ENCODE measurements at regions not wholly inside any gene's neighbourhood (a gene's known extent, or its start where the extent isn't known, plus 50 kb on each side); places are given as distances from the start of the nearest gene placed in this dataset.

GRCh38 chr13:100987948-100988347 is 313.4 kb upstream of the TMTC4 start:
- FAIRE-seq: no peak
- intact Hi-C loops (cut with micrococcal nuclease; ENCODE audit: unreplicated experiment): no loop called here
- H3K27ac ChIP-seq (ENCODE audit: extremely low read length, insufficient read depth, low read length): no peak overlapping the region
- no TSS peak for BruUV-seq (replicated peaks)
- ChIA-PET POLR2A (no interaction called here), CTCF (ENCODE audit: low intra/inter-chr PET ratio, low total read pairs) (no interaction called here)
- ATAC-seq: no peak
- H3K27me3 ChIP-seq (ENCODE audit: control insufficient read depth in 1 of 2, insufficient read depth in 2 of 2, low read length in 2 of 2): no peaks in the 10 kb centered on the region
- H4K20me1 ChIP-seq (ENCODE audit: insufficient read depth, low read length): no peaks in the 10 kb centered on the region
- no peaks in the 10 kb centered on the region for H3K79me2 ChIP-seq (ENCODE audit: insufficient read depth, low read length)
- no peaks in the 10 kb centered on the region for H3K9me3 ChIP-seq (ENCODE audit: low read length)
- H3K4me2 ChIP-seq (ENCODE audit: low read depth, low read length): no peak overlapping the region
- no peaks in the 10 kb centered on the region for H3K4me1 ChIP-seq (ENCODE audit: insufficient read depth, low read length)
- no peak overlapping the region for H2AFZ ChIP-seq (ENCODE audit: low read length)
- TF ChIP-seq STAG1 (CRISPR knock-in tag; IDR thresholded peaks at IDR 0.05) (peak; percentile 36), ZSCAN12 (CRISPR knock-in tag; IDR thresholded peaks at IDR 0.05) (no peak), CTCF (CRISPR knock-in tag; IDR thresholded peaks at IDR 0.05) (peak; percentile 54)
- DNase-seq (ENCODE audit: low spot score): no peak
- H3K9ac ChIP-seq (ENCODE audit: insufficient read depth, low read depth, low read length): no peak overlapping the region
- H3K36me3 ChIP-seq (replicated peaks in 1 of 2; ENCODE audit: control insufficient read depth in 1 of 2, insufficient read depth in 2 of 2, low read length in 2 of 2): no peaks in the 10 kb centered on the region
- no peak overlapping the region for H3K4me3 ChIP-seq (replicated peaks in 1 of 3; ENCODE audit: insufficient read depth in 1 of 3, low read depth in 2 of 3, low read length in 3 of 3)
- 13% methylated on average over 5 of the region's 5 CpGs for WGBS (ENCODE audit: low lambda C conversion rate)
- in situ Hi-C loops (cut with HindIII; ENCODE audit: extremely low pct_ligation_motif_present, low pct_unique_long_range_greater_than_20kb): no loop called here

- Histone ChIP-seq H2AFZ (ENCODE audit: low read length) (no peak overlapping the region), H4K20me1 (ENCODE audit: insufficient read depth, low read length) (no peaks in the 10 kb centered on the region), H3K27ac (ENCODE audit: extremely low read length, insufficient read depth, low read length) (no peak overlapping the region), H3K4me2 (ENCODE audit: low read depth, low read length) (no peak overlapping the region), H3K9ac (ENCODE audit: insufficient read depth, low read depth, low read length) (no peak overlapping the region), H3K4me3 (replicated peaks in 1 of 3; ENCODE audit: insufficient read depth in 1 of 3, low read depth in 2 of 3, low read length in 3 of 3) (no peak overlapping the region), H3K79me2 (ENCODE audit: insufficient read depth, low read length) (no peaks in the 10 kb centered on the region), H3K9me3 (ENCODE audit: low read length) (no peaks in the 10 kb centered on the region), H3K36me3 (replicated peaks in 1 of 2; ENCODE audit: control insufficient read depth in 1 of 2, insufficient read depth in 2 of 2, low read length in 2 of 2) (no peaks in the 10 kb centered on the region), H3K27me3 (ENCODE audit: control insufficient read depth in 1 of 2, insufficient read depth in 2 of 2, low read length in 2 of 2) (no peaks in the 10 kb centered on the region), H3K4me1 (ENCODE audit: insufficient read depth, low read length) (no peaks in the 10 kb centered on the region)
- WGBS (ENCODE audit: low lambda C conversion rate): 0% methylated on average over 1 of the region's 1 CpG
- in situ Hi-C loops (cut with HindIII; ENCODE audit: extremely low pct_ligation_motif_present, low pct_unique_long_range_greater_than_20kb) (no loop called here), intact Hi-C loops (cut with micrococcal nuclease; ENCODE audit: unreplicated experiment) (no loop called here)
- no peak for FAIRE-seq
- POLR2A ChIA-PET: no interaction called here
- BruUV-seq (replicated peaks): no TSS peak
- ATAC-seq: no peak
- CTCF ChIA-PET (ENCODE audit: low intra/inter-chr PET ratio, low total read pairs): no interaction called here
- no peak for DNase-seq (ENCODE audit: low spot score)
- no peak for TF ChIP-seq ZNF670 (CRISPR knock-in tag; IDR thresholded peaks at IDR 0.05; ENCODE audit: borderline replicate concordance)
- no peak for TF ChIP-seq ZNF557 (CRISPR knock-in tag; IDR thresholded peaks at IDR 0.05)
- no peak for TF ChIP-seq ZNF75D (CRISPR knock-in tag; IDR thresholded peaks at IDR 0.05; ENCODE audit: borderline replicate concordance)
- no peak for TF ChIP-seq ZNF740 (CRISPR knock-in tag; IDR thresholded peaks at IDR 0.05)
- no peak for TF ChIP-seq ZNF30 (CRISPR knock-in tag; IDR thresholded peaks at IDR 0.05)
- TF ChIP-seq POLR2G (IDR thresholded peaks at IDR 0.05; ENCODE audit: low read depth, low read length): no peak
- no peak for TF ChIP-seq ZNF501 (CRISPR knock-in tag; IDR thresholded peaks at IDR 0.05)
- TF ChIP-seq YY1 (IDR thresholded peaks at IDR 0.05; ENCODE audit: insufficient read depth, insufficient replicate concordance, low read depth, low read length): no peak
- no peak for TF ChIP-seq SKIL (CRISPR knock-in tag; IDR thresholded peaks at IDR 0.05; ENCODE audit: borderline replicate concordance)
- TF ChIP-seq ZNF704 (CRISPR knock-in tag; IDR thresholded peaks at IDR 0.05; ENCODE audit: borderline replicate concordance): no peak
- no peak for TF ChIP-seq ZNF580 (CRISPR knock-in tag; IDR thresholded peaks at IDR 0.05; ENCODE audit: borderline replicate concordance, low read depth)
Measured at GRCh38 chr13:100986571-100986970, 312.0 kb upstream of the TMTC4 start.
